Pancreas (tissue), 10 donors: ENCODE measurements at regions not wholly inside any gene's neighbourhood (a gene's known extent, or its start where the extent isn't known, plus 50 kb on each side); places are given as distances from the start of the nearest gene placed in this dataset.
A peak's percentile ranks its signal among the peaks of the same experiment; 100 is the strongest.

ENCODE experiments used
- ATAC-seq, 4 donors: fragments of 200-7000 bp; cut with Tn5 transposase; one replicate each; pipeline versions ENCODE4 v1.8.0 to v1.9.1; 2020; ENCODE audit warnings: mild to moderate bottlenecking in 4 of 4, moderate library complexity in 4 of 4
- DNase-seq, 6 donors: peaks; one replicate each; pipeline ENCODE4 v3.0.0-alpha.2; 2020
- FAIRE-seq: peaks from 2 replicates; lab custom pipeline; 2012; peaks lifted over from hg19 to GRCh38; lab: Jason Lieb, UNC
- H3K27ac ChIP-seq, 4 donors: fragments of 200-600 bp; sonication (generic); 1 replicate in 3 of 4; 2 replicates in 1 of 4; pipeline versions ENCODE4 v1.5.0 to v1.8.0; 2020
- H3K27me3 ChIP-seq, 4 donors: fragments of 200-600 bp; one replicate each; pipeline ENCODE4 v1.8.0; 2021
- H3K36me3 ChIP-seq, 3 donors: fragments of 200-600 bp; sonication (generic) in 1 of 3; one replicate each; pipeline versions ENCODE4 v1.5.0 to v1.8.0; 2020 to 2021
- H3K4me1 ChIP-seq, 3 donors: fragments of 200-600 bp; one replicate each; pipeline ENCODE4 v1.8.0; 2021
- H3K4me3 ChIP-seq, 4 donors: fragments of 200-600 bp; sonication (generic) in 2 of 4; one replicate each; pipeline versions ENCODE4 v1.5.0 to v1.8.0; 2020 to 2021
- H3K9me3 ChIP-seq, 4 donors: fragments of 200-600 bp; one replicate each; pipeline ENCODE4 v1.8.0; 2021
- CTCF ChIP-seq, 4 donors: fragments of 200-600 bp; sonication (generic) in 3 of 4; IDR thresholded peaks; one replicate each; pipeline versions ENCODE4 v1.5.0 to v1.8.0; 2021; ENCODE audit warnings: antibody characterized with exemption in 4 of 4
- WGBS, 2 donors: extraction: QIAGEN DNeasy Blood & Tissue Kit; methylation state at CpG; one replicate each; pipeline ENCODE4 v1.1.7; 2013; 5-methylcytosine and 5-hydroxymethylcytosine counted together
- intact Hi-C, 3 donors: fragments of 100-400 bp; cut with DNase I; formaldehyde crosslinking; loops; one replicate each; pipeline versions ENCODE4 v1.11.1 to v1.14.2; 2022
- donor health status: healthy with polysubstance abuse.
- donor health status: DM: no; HTN: no; CAD: no; lungs with moderate emphysema.
- donor health status: DM: no; HTN: no; CAD: no.
- donor health status: control.
- donor health status: control.
- donor health status: Bipolar disorder and iron deficiency.
- donor health status: DM: yes; HTN: yes; CAD: no.
- donor health status: DM: no; HTN: no; CAD: no.
- donor health status: DM: no; HTN: no; CAD: no.
- donor health status: DM: yes; HTN: yes; CAD: no.

- intact Hi-C loops, result no loop called here
- FAIRE-seq (no peak), ATAC-seq (peak; percentile 65 to 81 (median 72)), DNase-seq (peak in 2 of 6 donors; percentile 14 to 16)
- Histone ChIP-seq H3K4me1 (peaks cover 0 to 7% (median 7%) of the 10 kb centered on the region in 3 donors), H3K27ac (peak overlapping the region in 2 of 4 donors; percentile 51 to 72), H3K4me3 (peak overlapping the region in 1 of 4 donors; percentile 19), H3K9me3 (no peaks in the 10 kb centered on the region), H3K36me3 (no peaks in the 10 kb centered on the region), H3K27me3 (no peaks in the 10 kb centered on the region)
- TF ChIP-seq CTCF (IDR thresholded peaks at IDR 0.05), result no peak
- 60 to 68% methylated on average over 2 of the region's 2 CpGs for WGBS, 2 donors
Observed at GRCh38 chr12:87660987-87661774, 368.0 kb downstream of the C12orf50 start.

- peaks cover 0 to 7% (median 7%) of the 10 kb centered on the region in 3 donors for H3K4me1 ChIP-seq
- FAIRE-seq (no peak), DNase-seq (no peak), ATAC-seq (no peak)
- no peaks in the 10 kb centered on the region for H3K36me3 ChIP-seq
- H3K9me3 ChIP-seq, result no peaks in the 10 kb centered on the region
- TF ChIP-seq CTCF (IDR thresholded peaks at IDR 0.05), result no peak
- 76 to 82% methylated on average over 2 of the region's 2 CpGs for WGBS, 2 donors
- H3K4me3 ChIP-seq, result no peak overlapping the region
- H3K27ac ChIP-seq, result no peak overlapping the region
- H3K27me3 ChIP-seq, result no peaks in the 10 kb centered on the region
- intact Hi-C loops, result no loop called here
Observed at GRCh38 chr12:87660291-87660690, 368.9 kb downstream of the C12orf50 start.

- no peak overlapping the region for H3K4me3 ChIP-seq
- intact Hi-C loops, result no loop called here
- H3K9me3 ChIP-seq, result no peaks in the 10 kb centered on the region
- H3K27ac ChIP-seq, result no peak overlapping the region
- no peak for FAIRE-seq
- H3K36me3 ChIP-seq, result no peaks in the 10 kb centered on the region
- H3K27me3 ChIP-seq, result no peaks in the 10 kb centered on the region
- ATAC-seq, result no peak
- no peak for TF ChIP-seq CTCF (IDR thresholded peaks at IDR 0.05)
- 91 to 94% methylated on average over 1 of the region's 1 CpG for WGBS, 2 donors
- DNase-seq, result no peak
- no peaks in the 10 kb centered on the region for H3K4me1 ChIP-seq
Observed at GRCh38 chr12:87656311-87656710, 372.9 kb downstream of the C12orf50 start.

GRCh38 chr12:87651670-87652425 lies 377.4 kb downstream of the C12orf50 start:
- intact Hi-C loops, result no loop called here
- DNase-seq (no peak), FAIRE-seq (no peak), ATAC-seq (no peak)
- WGBS, 2 donors, result 65 to 70% methylated on average over 3 of the region's 3 CpGs
- no peaks in the 10 kb centered on the region for H3K27me3 ChIP-seq
- H3K4me1 ChIP-seq, result no peaks in the 10 kb centered on the region
- H3K4me3 ChIP-seq, result no peak overlapping the region
- H3K27ac ChIP-seq, result no peak overlapping the region
- no peaks in the 10 kb centered on the region for H3K9me3 ChIP-seq
- H3K36me3 ChIP-seq, result no peaks in the 10 kb centered on the region
- no peak for TF ChIP-seq CTCF (IDR thresholded peaks at IDR 0.05)
